Testis (tissue), 2 donors: ENCODE measurements at regions not wholly inside any gene's neighbourhood (a gene's known extent, or its start where the extent isn't known, plus 50 kb on each side); places are given as distances from the start of the nearest gene placed in this dataset.

Experiments used
- DNase-seq: peaks from one replicate; pipeline ENCODE4 v3.0.0-alpha.2; 2019
- H3K27ac ChIP-seq, 2 donors: fragments of 200-600 bp; sonication (generic); one replicate each; pipeline ENCODE4 v1.5.1; 2019
- H3K27me3 ChIP-seq: fragments of 200-600 bp; sonication (generic); one replicate; pipeline ENCODE4 v1.5.1; 2019
- H3K36me3 ChIP-seq: fragments of 200-600 bp; sonication (generic); one replicate; pipeline ENCODE4 v1.5.1; 2017; ENCODE audit warnings: low read depth; ENCODE audit errors: missing control alignments
- H3K4me1 ChIP-seq: fragments of 200-600 bp; sonication (generic); one replicate; pipeline ENCODE4 v1.5.1; 2019
- H3K4me3 ChIP-seq, 2 donors: fragments of 200-600 bp; sonication (generic); one replicate each; pipeline ENCODE4 v1.5.1; 2017 to 2019
- H3K9me3 ChIP-seq: fragments of 200-600 bp; sonication (generic); one replicate; pipeline ENCODE4 v1.5.1; 2017
- CTCF ChIP-seq, 3 experiments: fragments of 450-650 bp in 2 of 3; fragments of 200-600 bp in 1 of 3; sonication (generic) in 1 of 3; IDR thresholded peaks; one replicate each; pipeline ENCODE4 v1.5.1; 2016 to 2019; ENCODE audit warnings: antibody characterized with exemption in 3 of 3, mild to moderate bottlenecking in 2 of 3, moderate library complexity in 1 of 3
- POLR2A ChIP-seq: fragments of 450-650 bp; IDR thresholded peaks from one replicate; pipeline ENCODE4 v1.6.1; 2017; ENCODE audit warnings: antibody characterized with exemption, mild to moderate bottlenecking, moderate library complexity
- WGBS, 2 donors: methylation state at CpG; one replicate each; pipeline ENCODE4 v1.1.5; 2018; 5-methylcytosine and 5-hydroxymethylcytosine counted together
- intact Hi-C: fragments of 100-400 bp; cut with DNase I; formaldehyde crosslinking; loops from one replicate; pipeline ENCODE4 v1.15.1; 2023; ENCODE audit warnings: low total_unique reads

GRCh38 chr2:105150231-105150630, 91.3 kb upstream of the GPR45 start:
- Histone ChIP-seq H3K9me3 (no peaks in the 10 kb centered on the region), H3K27ac (no peak overlapping the region), H3K36me3 (no peaks in the 10 kb centered on the region), H3K4me1 (no peaks in the 10 kb centered on the region), H3K4me3 (no peak overlapping the region), H3K27me3 (no peaks in the 10 kb centered on the region)
- no peak for DNase-seq
- TF ChIP-seq CTCF (IDR thresholded peaks at IDR 0.05) (no peak), POLR2A (no peak)
- WGBS, 2 donors = 89 to 95% methylated on average over 3 of the region's 3 CpGs
- intact Hi-C loops = no loop called here

GRCh38 chr2:105154119-105154818, 87.3 kb upstream of the GPR45 start:
- H3K27ac ChIP-seq = no peak overlapping the region
- intact Hi-C loops = no loop called here
- no peaks in the 10 kb centered on the region for H3K9me3 ChIP-seq
- H3K4me3 ChIP-seq = no peak overlapping the region
- WGBS, 2 donors = 75 to 94% methylated on average over 5 of the region's 5 CpGs
- H3K27me3 ChIP-seq = no peaks in the 10 kb centered on the region
- H3K36me3 ChIP-seq = no peaks in the 10 kb centered on the region
- H3K4me1 ChIP-seq = no peaks in the 10 kb centered on the region
- DNase-seq = no peak
- no peak for TF ChIP-seq CTCF (IDR thresholded peaks at IDR 0.05)
- TF ChIP-seq POLR2A = no peak

- TF ChIP-seq CTCF (IDR thresholded peaks at IDR 0.05) (no peak), POLR2A (no peak)
- Histone ChIP-seq H3K27me3 (no peaks in the 10 kb centered on the region), H3K4me1 (no peaks in the 10 kb centered on the region), H3K9me3 (no peaks in the 10 kb centered on the region), H3K36me3 (no peaks in the 10 kb centered on the region), H3K4me3 (no peak overlapping the region), H3K27ac (no peak overlapping the region)
- no peak for DNase-seq
- intact Hi-C loops = no loop called here
- WGBS, 2 donors = 86 to 94% methylated on average over 2 of the region's 2 CpGs
These were observed 85.4 kb upstream of the GPR45 start for GRCh38 chr2:105156166-105156565.

GRCh38 chr2:105158002-105158401, 83.5 kb upstream of the GPR45 start:
- no peak overlapping the region for H3K4me3 ChIP-seq
- no peak for DNase-seq
- no peak for TF ChIP-seq POLR2A
- no peak for TF ChIP-seq CTCF (IDR thresholded peaks at IDR 0.05)
- no peak overlapping the region for H3K27ac ChIP-seq
- no peaks in the 10 kb centered on the region for H3K9me3 ChIP-seq
- H3K36me3 ChIP-seq = no peaks in the 10 kb centered on the region
- H3K27me3 ChIP-seq = no peaks in the 10 kb centered on the region
- intact Hi-C loops = no loop called here
- no peaks in the 10 kb centered on the region for H3K4me1 ChIP-seq

- WGBS, 2 donors = 70 to 78% methylated on average over 2 of the region's 2 CpGs
- no peak overlapping the region for H3K27ac ChIP-seq
- no peaks in the 10 kb centered on the region for H3K4me1 ChIP-seq
- H3K9me3 ChIP-seq = no peaks in the 10 kb centered on the region
- H3K36me3 ChIP-seq = no peaks in the 10 kb centered on the region
- H3K4me3 ChIP-seq = no peak overlapping the region
- H3K27me3 ChIP-seq = no peaks in the 10 kb centered on the region
- intact Hi-C loops = no loop called here
- TF ChIP-seq POLR2A (no peak), CTCF (IDR thresholded peaks at IDR 0.05) (no peak)
- DNase-seq = no peak
These were observed 74.9 kb upstream of the GPR45 start for GRCh38 chr2:105166688-105167087.
